ENCODE measurements at regions not wholly inside any gene's neighbourhood (a gene's known extent, or its start where the extent isn't known, plus 50 kb on each side); places are given as distances from the start of the nearest gene placed in this dataset.
A peak's percentile ranks its signal among the peaks of the same experiment; 100 is the strongest.

DNA sequence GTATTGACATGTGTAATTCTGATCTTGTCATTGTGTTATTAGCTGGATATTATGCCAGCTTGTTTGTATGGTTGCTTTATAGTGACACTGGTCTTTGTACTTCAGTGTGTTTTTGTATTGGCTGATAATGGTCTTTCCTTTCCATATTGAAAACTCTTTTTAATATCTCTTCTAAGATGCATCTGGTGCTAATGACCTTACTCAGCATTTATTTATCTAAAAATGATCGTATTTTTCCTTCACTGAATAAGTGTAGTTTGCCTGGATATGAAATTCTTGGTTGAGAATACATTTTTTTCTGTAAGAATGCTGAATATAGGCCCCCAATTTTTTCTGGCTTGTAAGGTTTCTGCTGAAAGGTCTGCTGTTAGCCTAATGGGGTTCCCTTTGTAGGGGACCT lies 465.5 kb upstream of the TMPRSS15 start:
- Histone ChIP-seq H3K36me3 (no peaks in the 10 kb centered on the region), H3K27me3 (no peaks in the 10 kb centered on the region), H3K27ac (no peak overlapping the region), H3K4me1 (no peaks in the 10 kb centered on the region), H3K9me3 (no peaks in the 10 kb centered on the region), H3K4me3 (no peak overlapping the region)
- intact Hi-C loops (cut with DNase I; ENCODE audit: low total_unique reads) (no loop called here), in situ Hi-C loops (cut with MboI; ENCODE audit: low pct_ligation_motif_present in 1 of 4, low pct_unique_long_range_greater_than_20kb in 1 of 4, low sequenced_read_pairs in 3 of 4) (no loop called here)
- 0 to 50% methylated on average over 1 of the region's 1 CpG for WGBS, 2 donors (ENCODE audit: low coverage in 1 of 2)
- TF ChIP-seq, protein P1, sequence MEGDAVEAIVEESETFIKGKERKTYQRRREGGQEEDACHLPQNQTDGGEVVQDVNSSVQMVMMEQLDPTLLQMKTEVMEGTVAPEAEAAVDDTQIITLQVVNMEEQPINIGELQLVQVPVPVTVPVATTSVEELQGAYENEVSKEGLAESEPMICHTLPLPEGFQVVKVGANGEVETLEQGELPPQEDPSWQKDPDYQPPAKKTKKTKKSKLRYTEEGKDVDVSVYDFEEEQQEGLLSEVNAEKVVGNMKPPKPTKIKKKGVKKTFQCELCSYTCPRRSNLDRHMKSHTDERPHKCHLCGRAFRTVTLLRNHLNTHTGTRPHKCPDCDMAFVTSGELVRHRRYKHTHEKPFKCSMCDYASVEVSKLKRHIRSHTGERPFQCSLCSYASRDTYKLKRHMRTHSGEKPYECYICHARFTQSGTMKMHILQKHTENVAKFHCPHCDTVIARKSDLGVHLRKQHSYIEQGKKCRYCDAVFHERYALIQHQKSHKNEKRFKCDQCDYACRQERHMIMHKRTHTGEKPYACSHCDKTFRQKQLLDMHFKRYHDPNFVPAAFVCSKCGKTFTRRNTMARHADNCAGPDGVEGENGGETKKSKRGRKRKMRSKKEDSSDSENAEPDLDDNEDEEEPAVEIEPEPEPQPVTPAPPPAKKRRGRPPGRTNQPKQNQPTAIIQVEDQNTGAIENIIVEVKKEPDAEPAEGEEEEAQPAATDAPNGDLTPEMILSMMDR (IDR thresholded peaks at IDR 0.05) = no peak
- TF ChIP-seq POLR2A (IDR thresholded peaks at IDR 0.05) (no peak), EP300 (IDR thresholded peaks at IDR 0.05; ENCODE audit: low read depth) (no peak), POLR2AphosphoS5 (IDR thresholded peaks at IDR 0.05) (no peak)
- no peak for DNase-seq

DNA sequence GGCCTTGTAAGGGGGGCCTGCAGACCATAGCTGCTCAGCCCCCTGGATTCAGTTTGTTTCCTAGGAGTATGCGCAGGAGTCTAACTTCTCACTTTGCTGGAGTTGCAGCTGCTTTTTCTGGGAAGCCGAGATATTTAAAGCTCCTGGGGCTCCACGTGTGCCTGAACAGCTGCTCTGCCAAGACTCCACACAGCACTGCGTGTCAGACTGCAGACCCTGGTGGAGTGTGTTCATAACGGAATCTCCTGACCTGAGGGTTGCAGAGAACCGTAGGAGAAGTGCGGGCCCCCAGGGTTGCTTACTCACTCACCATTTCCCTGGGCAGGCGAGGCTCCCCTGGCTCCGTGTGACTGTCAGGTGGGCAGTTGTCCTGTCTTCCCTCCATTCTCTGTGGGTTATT lies 474.3 kb upstream of the TMPRSS15 start:
- H3K4me1 ChIP-seq = no peaks in the 10 kb centered on the region
- in situ Hi-C loops (cut with MboI; ENCODE audit: low pct_ligation_motif_present in 1 of 4, low pct_unique_long_range_greater_than_20kb in 1 of 4, low sequenced_read_pairs in 3 of 4) (no loop called here), intact Hi-C loops (cut with DNase I; ENCODE audit: low total_unique reads) (no loop called here)
- no peak overlapping the region for H3K4me3 ChIP-seq
- DNase-seq = no peak
- H3K27ac ChIP-seq = no peak overlapping the region
- no peaks in the 10 kb centered on the region for H3K9me3 ChIP-seq
- H3K27me3 ChIP-seq = no peaks in the 10 kb centered on the region
- no peaks in the 10 kb centered on the region for H3K36me3 ChIP-seq
- 69% methylated on average over 9 of the region's 9 CpGs; no CpG with 5 or more reads in 1 of the 2 donors for WGBS, 2 donors (ENCODE audit: low coverage in 1 of 2)
- TF ChIP-seq POLR2A (IDR thresholded peaks at IDR 0.05) = no peak

DNA sequence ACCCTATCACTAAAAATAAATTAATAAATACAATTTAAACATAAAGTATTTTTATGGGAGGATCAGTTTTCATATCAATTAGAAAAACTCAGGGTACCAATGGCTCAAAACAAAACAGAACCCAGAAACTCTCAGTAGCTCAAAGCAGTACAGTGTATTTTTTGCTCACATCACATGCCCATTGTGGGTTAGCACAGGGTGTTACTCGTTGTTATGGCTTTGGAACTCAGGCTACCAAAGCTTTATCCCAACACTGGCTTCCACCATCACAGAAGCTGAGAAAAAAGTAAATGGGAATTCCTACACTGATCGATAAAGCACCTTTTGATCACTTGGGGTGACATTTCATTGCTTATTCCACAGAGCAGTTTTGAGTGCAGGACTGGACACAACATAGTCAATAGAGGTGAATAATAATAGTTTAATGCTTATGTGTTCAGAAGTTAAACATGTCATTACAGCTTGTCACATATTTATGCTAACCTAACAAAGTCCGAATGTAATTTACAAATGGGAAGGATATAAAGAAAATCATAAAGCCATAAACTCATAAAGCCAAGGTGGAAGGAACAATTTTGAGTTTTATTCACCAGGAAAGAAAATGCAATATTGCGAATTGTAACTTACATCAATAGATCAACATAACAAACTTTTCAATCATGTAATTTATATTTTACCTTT lies 484.5 kb upstream of the TMPRSS15 start:
- no peak overlapping the region for H3K4me3 ChIP-seq
- WGBS, 2 donors (ENCODE audit: low coverage in 1 of 2) = 46 to 60% methylated on average over 4 of the region's 4 CpGs
- TF ChIP-seq, protein P1 (IDR thresholded peaks at IDR 0.05) = no peak
- H3K27ac ChIP-seq = peak overlapping the region; percentile 35 to 58 (median 56)
- H3K36me3 ChIP-seq = no peaks in the 10 kb centered on the region
- H3K4me1 ChIP-seq = peaks cover 4 to 30% (median 14%) of the 10 kb centered on the region in 4 donors
- in situ Hi-C loops (cut with MboI; ENCODE audit: low pct_ligation_motif_present in 1 of 4, low pct_unique_long_range_greater_than_20kb in 1 of 4, low sequenced_read_pairs in 3 of 4) = no loop called here
- DNase-seq = no peak
- intact Hi-C loops (cut with DNase I; ENCODE audit: low total_unique reads) = no loop called here
- no peaks in the 10 kb centered on the region for H3K27me3 ChIP-seq
- H3K9me3 ChIP-seq = peaks cover 0 to 7% of the 10 kb centered on the region in 2 donors

DNA sequence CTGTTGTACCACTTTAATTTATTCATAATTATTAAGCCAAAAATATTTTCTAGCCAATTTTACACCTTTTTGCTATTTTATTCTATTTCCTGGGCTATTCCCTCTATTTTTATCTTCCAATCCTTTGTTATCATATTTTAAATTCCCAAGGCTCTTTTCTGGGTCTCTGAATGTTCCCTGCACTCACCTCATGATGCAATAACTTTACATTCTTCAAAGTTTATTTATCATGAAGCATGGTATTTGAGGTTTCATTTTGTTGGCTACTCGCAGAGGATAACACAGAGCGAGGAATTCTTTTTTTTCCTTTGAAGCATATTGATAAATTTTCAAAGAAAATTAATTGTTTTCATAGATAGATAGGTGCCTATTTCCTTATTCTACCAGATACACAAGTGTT lies 489.8 kb upstream of the TMPRSS15 start:
- intact Hi-C loops (cut with DNase I; ENCODE audit: low total_unique reads) = no loop called here
- no peaks in the 10 kb centered on the region for H3K36me3 ChIP-seq
- in situ Hi-C loops (cut with MboI; ENCODE audit: low pct_ligation_motif_present in 1 of 4, low pct_unique_long_range_greater_than_20kb in 1 of 4, low sequenced_read_pairs in 3 of 4) = no loop called here
- H3K4me3 ChIP-seq = no peak overlapping the region
- WGBS, 2 donors (ENCODE audit: low coverage in 1 of 2) = 81 to 83% methylated on average over 2 of the region's 2 CpGs
- peaks cover 0 to 8% (median 2%) of the 10 kb centered on the region in 4 donors for H3K4me1 ChIP-seq
- DNase-seq = no peak
- H3K9me3 ChIP-seq = no peaks in the 10 kb centered on the region
- TF ChIP-seq POLR2AphosphoS5 (IDR thresholded peaks at IDR 0.05) (no peak), EP300 (IDR thresholded peaks at IDR 0.05; ENCODE audit: low read depth) (no peak), POLR2A (IDR thresholded peaks at IDR 0.05) (no peak)
- TF ChIP-seq, protein P1 (IDR thresholded peaks at IDR 0.05) = no peak
- H3K27ac ChIP-seq = no peak overlapping the region
- no peaks in the 10 kb centered on the region for H3K27me3 ChIP-seq

DNA sequence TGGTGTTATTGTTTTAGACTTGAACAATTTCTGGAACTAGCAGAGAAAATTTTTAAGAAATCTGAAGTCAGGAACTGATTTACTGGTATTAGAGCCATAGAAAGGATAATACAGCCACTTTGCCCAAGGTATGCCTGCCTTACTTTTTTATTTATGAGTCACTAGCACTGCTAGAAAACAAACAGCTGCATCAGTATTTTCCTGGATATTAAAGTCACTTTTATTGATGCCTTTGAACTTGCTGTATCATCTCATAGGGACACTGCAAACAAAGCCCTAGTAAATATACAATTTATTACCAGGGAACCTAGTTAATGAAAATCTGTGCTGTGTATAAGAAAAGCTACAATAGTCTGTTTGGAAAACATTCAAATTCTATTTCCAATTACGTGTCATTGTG lies 490.8 kb upstream of the TMPRSS15 start:
- no peak for DNase-seq
- no peak overlapping the region for H3K27ac ChIP-seq
- no peaks in the 10 kb centered on the region for H3K27me3 ChIP-seq
- intact Hi-C loops (cut with DNase I; ENCODE audit: low total_unique reads) (no loop called here), in situ Hi-C loops (cut with MboI; ENCODE audit: low pct_ligation_motif_present in 1 of 4, low pct_unique_long_range_greater_than_20kb in 1 of 4, low sequenced_read_pairs in 3 of 4) (no loop called here)
- 2 to 17% methylated on average over 1 of the region's 1 CpG for WGBS, 2 donors (ENCODE audit: low coverage in 1 of 2)
- no peaks in the 10 kb centered on the region for H3K36me3 ChIP-seq
- H3K4me1 ChIP-seq = no peaks in the 10 kb centered on the region
- TF ChIP-seq, protein P1 (IDR thresholded peaks at IDR 0.05) = no peak
- no peak for TF ChIP-seq POLR2A (IDR thresholded peaks at IDR 0.05)
- no peak for TF ChIP-seq POLR2AphosphoS5 (IDR thresholded peaks at IDR 0.05)
- TF ChIP-seq EP300 (IDR thresholded peaks at IDR 0.05; ENCODE audit: low read depth) = no peak
- no peak overlapping the region for H3K4me3 ChIP-seq
- no peaks in the 10 kb centered on the region for H3K9me3 ChIP-seq
